Neural cell (in vitro differentiated cells): ENCODE measurements at regions not wholly inside any gene's neighbourhood (a gene's known extent, or its start where the extent isn't known, plus 50 kb on each side); places are given as distances from the start of the nearest gene placed in this dataset.
"Not testable (repeated sequence)": the region's sequence is repeated elsewhere in the genome, so short reads cannot be mapped to it uniquely, and the experiment has no call there.

Experiments used
- H2AFZ ChIP-seq: fragments of 200-600, 300-800 bp; sonication (generic), shearing (Covaris generic); 2 replicates; pipeline ENCODE4 v1.6.0; 2014; ENCODE audit warnings: low read depth, mild to moderate bottlenecking, antibody characterized with exemption, low read length, moderate library complexity
- H3F3A ChIP-seq: fragments of 200-600 bp; shearing (Covaris generic); 2 replicates; pipeline ENCODE4 v1.6.1; 2016; ENCODE audit warnings: mild to moderate bottlenecking, moderate library complexity, mixed read lengths, antibody characterized with exemption, low read length; ENCODE audit not compliant: insufficient read depth, poor library complexity, severe bottlenecking
- H3K27ac ChIP-seq: fragments of 200-600, 300-800 bp; sonication (generic), shearing (Covaris generic); 2 replicates; pipeline ENCODE4 v1.5.1; 2014; ENCODE audit warnings: mild to moderate bottlenecking, low read length, moderate library complexity
- H3K27me3 ChIP-seq: fragments of 300-800, 200-600 bp; sonication (generic), shearing (Covaris generic); 2 replicates; pipeline ENCODE4 v1.6.0; 2014; ENCODE audit warnings: mild to moderate bottlenecking, low read depth, low read length, moderate library complexity; ENCODE audit not compliant: insufficient read depth
- H3K36me3 ChIP-seq: fragments of 300-800, 200-600 bp; sonication (generic), shearing (Covaris generic); 2 replicates; pipeline ENCODE4 v1.5.1; 2014; ENCODE audit warnings: mild to moderate bottlenecking, antibody characterized with exemption, low read length, moderate library complexity; ENCODE audit not compliant: insufficient read depth
- H3K4me2 ChIP-seq: fragments of 300-800, 200-600 bp; sonication (generic), shearing (Covaris generic); 2 replicates; pipeline ENCODE4 v1.6.0; 2014; ENCODE audit warnings: mild to moderate bottlenecking, low read length
- H3K4me3 ChIP-seq: fragments of 300-800, 200-600 bp; sonication (generic), shearing (Covaris generic); 2 replicates; pipeline ENCODE4 v1.5.1; 2014; ENCODE audit warnings: mild to moderate bottlenecking, low read length, moderate library complexity
- H3K79me2 ChIP-seq: fragments of 200-600 bp; shearing (Covaris generic); replicated peaks from 2 replicates; pipeline ENCODE4 v1.6.0; 2014; ENCODE audit warnings: mild to moderate bottlenecking, low read length, moderate library complexity; ENCODE audit not compliant: insufficient read depth
- H3K9ac ChIP-seq: fragments of 300-800, 200-600 bp; sonication (generic), shearing (Covaris generic); 2 replicates; pipeline ENCODE4 v1.6.1; 2016; ENCODE audit warnings: mild to moderate bottlenecking, low read length, mixed read lengths
- H3K9me2 ChIP-seq: fragments of 200-600 bp; shearing (Covaris generic); 2 replicates; pipeline ENCODE4 v1.6.1; 2016; ENCODE audit warnings: mild to moderate bottlenecking, low read length, mixed read lengths; ENCODE audit not compliant: insufficient read depth
- H3K9me3 ChIP-seq: fragments of 200-600, 300-800 bp; sonication (generic), shearing (Covaris generic); 2 replicates; pipeline ENCODE4 v1.6.1; 2016; ENCODE audit warnings: mild to moderate bottlenecking, mixed run types, low read length, moderate library complexity, mixed read lengths
- H4K20me1 ChIP-seq: fragments of 200-600 bp; shearing (Covaris generic); 2 replicates; pipeline ENCODE4 v1.6.1; 2016; ENCODE audit warnings: mild to moderate bottlenecking, mixed run types; ENCODE audit not compliant: insufficient read depth
- CTCF ChIP-seq: fragments of 450-650 bp; IDR thresholded peaks from 2 replicates; pipeline ENCODE4 v1.5.1; 2014; ENCODE audit warnings: antibody characterized with exemption, mild to moderate bottlenecking, moderate library complexity; ENCODE audit not compliant: poor library complexity, severe bottlenecking
- EP300 ChIP-seq: fragments of 450-650 bp; conservative IDR thresholded peaks from 2 replicates; pipeline ENCODE4 v1.6.1; 2014; ENCODE audit warnings: antibody characterized with exemption, mild to moderate bottlenecking, moderate library complexity; ENCODE audit not compliant: poor library complexity, severe bottlenecking
- EZH2 ChIP-seq: fragments of 200-600, 300-800 bp; shearing (Covaris generic), sonication (generic); IDR thresholded peaks from 2 replicates; pipeline ENCODE4 v1.6.1; 2014; ENCODE audit warnings: antibody characterized with exemption, low read length, borderline replicate concordance, mild to moderate bottlenecking; ENCODE audit not compliant: insufficient read depth, poor library complexity, severe bottlenecking
- MXI1 ChIP-seq: fragments of 450-650 bp; conservative IDR thresholded peaks from 2 replicates; pipeline ENCODE4 v1.6.1; 2014; ENCODE audit warnings: antibody characterized with exemption, mild to moderate bottlenecking; ENCODE audit not compliant: poor library complexity, severe bottlenecking
- POLR2AphosphoS5 ChIP-seq: IDR thresholded peaks from 2 replicates; pipeline ENCODE4 v1.6.1; 2012
- RAD21 ChIP-seq: fragments of 450-650 bp; conservative IDR thresholded peaks from 2 replicates; pipeline ENCODE4 v1.6.1; 2014; ENCODE audit warnings: antibody characterized with exemption, mild to moderate bottlenecking, moderate library complexity
- REST ChIP-seq: IDR thresholded peaks from 2 replicates; pipeline ENCODE4 v1.6.1; 2012; ENCODE audit warnings: borderline replicate concordance
- SMC3 ChIP-seq: fragments of 450-650 bp; conservative IDR thresholded peaks from 2 replicates; pipeline ENCODE4 v1.6.1; 2014; ENCODE audit warnings: antibody characterized with exemption, mild to moderate bottlenecking, moderate library complexity; ENCODE audit not compliant: poor library complexity
- TAF1 ChIP-seq: IDR thresholded peaks from 2 replicates; pipeline ENCODE4 v1.6.1; 2012; ENCODE audit warnings: low read depth

DNA sequence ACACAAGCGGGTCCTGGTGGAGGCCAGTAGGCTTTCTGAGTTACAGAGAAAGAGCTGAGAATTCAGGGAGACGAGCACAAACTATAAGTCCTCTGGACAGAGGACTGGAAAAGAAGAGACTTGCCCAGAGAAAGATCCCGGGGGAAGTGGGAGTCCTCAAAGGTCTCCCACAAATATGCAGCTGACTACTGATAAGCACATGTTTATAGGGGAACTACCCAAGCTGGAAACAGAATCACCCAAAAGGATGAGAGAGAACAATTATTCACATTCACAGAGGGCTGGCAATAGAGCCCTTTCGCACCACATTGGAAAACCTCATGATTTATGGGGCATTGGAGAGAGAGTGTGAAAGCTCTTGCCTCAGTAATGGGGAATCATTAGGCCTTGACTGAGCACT, 337.6 kb downstream of the IRS1 start:
- Histone ChIP-seq H3K79me2 (no peaks in the 10 kb centered on the region), H3K4me2 (no peak overlapping the region), H3K9ac (no peak overlapping the region), H3K9me3 (no peaks in the 10 kb centered on the region), H3K9me2 (no peaks in the 10 kb centered on the region), H4K20me1 (no peaks in the 10 kb centered on the region), H3K36me3 (no peaks in the 10 kb centered on the region), H2AFZ (no peak overlapping the region), H3F3A (no peaks in the 10 kb centered on the region), H3K4me3 (no peak overlapping the region), H3K27ac (no peak overlapping the region), H3K27me3 (no peaks in the 10 kb centered on the region)
- no peak for TF ChIP-seq CTCF
- no peak for TF ChIP-seq POLR2AphosphoS5
- TF ChIP-seq EP300, result no peak

- H3K79me2 ChIP-seq, H2AFZ ChIP-seq, H3K27me3 ChIP-seq, H3K36me3 ChIP-seq, H3K27ac ChIP-seq, H3K4me2 ChIP-seq, H3K9me2 ChIP-seq, H3K9me3 ChIP-seq, H3K4me3 ChIP-seq, H3F3A ChIP-seq, H3K9ac ChIP-seq, H4K20me1 ChIP-seq: not testable (repeated sequence)
Observed at GRCh38 chr2:226456144-226456543, 343.5 kb downstream of the IRS1 start.

- H4K20me1 ChIP-seq, result no peaks in the 10 kb centered on the region
- H3K79me2 ChIP-seq, result no peaks in the 10 kb centered on the region
- no peaks in the 10 kb centered on the region for H3K9me3 ChIP-seq
- no peak overlapping the region for H3K4me2 ChIP-seq
- H3F3A ChIP-seq, result no peaks in the 10 kb centered on the region
- no peak overlapping the region for H3K27ac ChIP-seq
- no peak overlapping the region for H2AFZ ChIP-seq
- H3K36me3 ChIP-seq, result no peaks in the 10 kb centered on the region
- H3K27me3 ChIP-seq, result no peaks in the 10 kb centered on the region
- TF ChIP-seq RAD21 (no peak), EP300 (no peak), POLR2AphosphoS5 (no peak), TAF1 (no peak), CTCF (no peak), REST (no peak), EZH2 (no peak), SMC3 (no peak), MXI1 (no peak)
- H3K4me3 ChIP-seq, result no peak overlapping the region
- H3K9me2 ChIP-seq, result no peaks in the 10 kb centered on the region
- H3K9ac ChIP-seq, result no peak overlapping the region
Observed at GRCh38 chr2:226452768-226453167, 346.9 kb downstream of the IRS1 start.
